ENCODE measurements at regions not wholly inside any gene's neighbourhood (a gene's known extent, or its start where the extent isn't known, plus 50 kb on each side); places are given as distances from the start of the nearest gene placed in this dataset.

DNA sequence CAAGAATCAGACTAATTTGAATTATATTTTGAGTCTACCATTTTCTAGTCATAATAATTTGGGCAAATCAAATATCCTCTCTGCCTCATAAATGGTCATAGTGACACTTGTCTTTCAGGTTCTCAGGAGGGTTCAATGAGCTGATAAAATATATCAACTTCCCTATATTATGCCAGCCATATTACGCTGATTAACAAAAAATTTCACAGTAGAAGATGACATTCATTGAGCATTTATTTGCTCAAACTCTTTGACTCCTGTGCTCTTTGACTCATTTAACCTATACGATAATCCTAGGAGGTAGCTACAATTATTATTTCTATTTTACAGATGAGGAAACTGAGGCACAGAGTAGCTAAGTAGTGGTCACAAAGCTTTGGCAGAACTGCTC is 60.0 kb upstream of the CCDC91 start:
- Mint-ChIP-seq H3K4me3 (ENCODE audit: low read depth, unreplicated experiment) (no peak overlapping the region), H3K9me3 (ENCODE audit: low read depth, unreplicated experiment) (no peaks in the 10 kb centered on the region)

DNA sequence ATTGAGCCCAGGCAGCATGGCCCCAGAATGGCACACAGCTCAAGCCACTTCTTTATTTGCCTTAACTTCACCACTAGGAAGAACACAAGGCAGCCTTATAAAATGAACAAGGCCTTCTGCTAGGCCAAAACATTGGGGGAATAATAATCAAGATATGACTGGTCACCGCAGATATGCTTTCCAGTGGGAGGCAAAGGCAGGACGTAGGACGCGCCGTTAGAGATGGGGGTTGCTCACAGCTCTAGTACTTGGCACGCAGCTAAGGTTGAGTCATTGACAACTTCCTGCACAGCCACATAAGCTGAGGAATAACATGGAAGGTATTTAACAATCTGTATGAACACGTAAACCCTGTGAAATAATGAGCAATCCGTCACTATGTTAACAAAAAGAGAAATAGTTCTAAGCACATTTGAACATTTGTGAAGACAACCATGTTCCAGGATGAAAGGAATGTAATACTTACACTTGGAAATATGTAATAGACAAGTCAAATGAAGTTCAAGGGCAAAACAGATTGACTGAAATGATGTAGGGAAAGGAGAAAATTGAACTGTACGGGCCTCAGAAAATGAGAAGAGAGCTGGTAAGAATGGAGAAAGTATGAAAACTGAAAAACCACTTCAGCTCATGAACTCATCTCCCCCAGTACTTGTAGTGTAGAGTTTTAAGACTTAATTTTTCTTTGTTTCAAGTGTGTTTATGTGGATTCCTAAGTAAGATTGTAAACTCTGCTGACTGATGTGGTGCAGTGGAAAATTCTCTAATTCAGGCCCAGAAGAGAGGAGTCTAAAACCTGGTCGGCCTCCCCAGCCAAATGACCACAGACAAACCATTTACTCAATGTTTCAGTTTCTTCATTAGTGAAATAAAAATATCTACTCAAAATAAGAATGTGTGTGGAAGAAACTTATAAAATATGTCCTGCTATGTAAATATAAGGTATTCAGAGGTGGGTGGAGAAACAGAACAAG is 59.3 kb upstream of the CCDC91 start:
- TF ChIP-seq, protein P1, sequence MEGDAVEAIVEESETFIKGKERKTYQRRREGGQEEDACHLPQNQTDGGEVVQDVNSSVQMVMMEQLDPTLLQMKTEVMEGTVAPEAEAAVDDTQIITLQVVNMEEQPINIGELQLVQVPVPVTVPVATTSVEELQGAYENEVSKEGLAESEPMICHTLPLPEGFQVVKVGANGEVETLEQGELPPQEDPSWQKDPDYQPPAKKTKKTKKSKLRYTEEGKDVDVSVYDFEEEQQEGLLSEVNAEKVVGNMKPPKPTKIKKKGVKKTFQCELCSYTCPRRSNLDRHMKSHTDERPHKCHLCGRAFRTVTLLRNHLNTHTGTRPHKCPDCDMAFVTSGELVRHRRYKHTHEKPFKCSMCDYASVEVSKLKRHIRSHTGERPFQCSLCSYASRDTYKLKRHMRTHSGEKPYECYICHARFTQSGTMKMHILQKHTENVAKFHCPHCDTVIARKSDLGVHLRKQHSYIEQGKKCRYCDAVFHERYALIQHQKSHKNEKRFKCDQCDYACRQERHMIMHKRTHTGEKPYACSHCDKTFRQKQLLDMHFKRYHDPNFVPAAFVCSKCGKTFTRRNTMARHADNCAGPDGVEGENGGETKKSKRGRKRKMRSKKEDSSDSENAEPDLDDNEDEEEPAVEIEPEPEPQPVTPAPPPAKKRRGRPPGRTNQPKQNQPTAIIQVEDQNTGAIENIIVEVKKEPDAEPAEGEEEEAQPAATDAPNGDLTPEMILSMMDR (IDR thresholded peaks at IDR 0.05; ENCODE audit: unreplicated experiment): no peak
- intact Hi-C loops (cut with micrococcal nuclease; ENCODE audit: unreplicated experiment): no loop called here
- H3K27ac Mint-ChIP-seq (ENCODE audit: unreplicated experiment): peak overlapping the region; percentile 92
- H3K36me3 Mint-ChIP-seq (ENCODE audit: insufficient read depth, unreplicated experiment): no peaks in the 10 kb centered on the region
- DNase-seq: peak; percentile 64
- CTCF ChIA-PET: interaction anchor here (0.7 to 1.3 kb wide), 4 partner anchors 10 to 110 kb away, joined by 3 to 4 read pairs (median 3); no protein-coding TSS in a partner anchor
- no peaks in the 10 kb centered on the region for H3K9me3 Mint-ChIP-seq (ENCODE audit: low read depth, unreplicated experiment)
- no peaks in the 10 kb centered on the region for H3K27me3 Mint-ChIP-seq (ENCODE audit: unreplicated experiment)
- no peak overlapping the region for H3K4me3 Mint-ChIP-seq (ENCODE audit: low read depth, unreplicated experiment)
- BruUV-seq (replicated peaks): no TSS peak
- peaks cover 20% of the 10 kb centered on the region for H3K4me1 Mint-ChIP-seq (ENCODE audit: low read depth, unreplicated experiment)

More for the DNA sequence above, 60.0 kb upstream of the CCDC91 start:
- H3K27me3 Mint-ChIP-seq (ENCODE audit: unreplicated experiment): no peaks in the 10 kb centered on the region
- CTCF ChIA-PET: interaction anchor here (0.7 to 1.3 kb wide), 4 partner anchors 9 to 109 kb away, joined by 3 to 4 read pairs (median 3); no protein-coding TSS in a partner anchor
- DNase-seq: no peak
- no peaks in the 10 kb centered on the region for H3K36me3 Mint-ChIP-seq (ENCODE audit: insufficient read depth, unreplicated experiment)
- TF ChIP-seq, protein P1 (IDR thresholded peaks at IDR 0.05; ENCODE audit: unreplicated experiment): no peak
- peak overlapping the region; percentile 92 for H3K27ac Mint-ChIP-seq (ENCODE audit: unreplicated experiment)
- intact Hi-C loops (cut with micrococcal nuclease; ENCODE audit: unreplicated experiment): no loop called here
- peaks cover 20% of the 10 kb centered on the region for H3K4me1 Mint-ChIP-seq (ENCODE audit: low read depth, unreplicated experiment)
- no TSS peak for BruUV-seq (replicated peaks)

DNA sequence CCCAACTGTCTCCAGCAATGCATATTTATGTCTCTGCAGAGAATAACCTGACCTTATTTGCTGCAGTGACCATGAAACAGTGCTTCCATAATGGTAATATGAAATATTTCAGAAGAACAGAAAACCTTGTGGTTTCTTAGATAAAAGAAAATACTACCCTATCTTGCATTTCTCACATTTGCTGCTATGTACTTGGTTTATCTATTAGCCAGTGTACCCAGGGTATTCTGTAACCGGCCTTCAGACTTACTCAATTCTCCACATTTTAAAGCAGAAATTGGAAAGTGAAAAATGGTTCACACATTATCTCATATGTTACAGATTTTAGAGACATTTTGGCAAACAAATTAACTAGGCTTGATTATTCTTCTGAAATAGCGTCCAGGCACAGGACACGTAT is 57.9 kb upstream of the CCDC91 start:
- Mint-ChIP-seq H3K27ac (ENCODE audit: unreplicated experiment) (no peak overlapping the region), H3K36me3 (ENCODE audit: insufficient read depth, unreplicated experiment) (no peaks in the 10 kb centered on the region), H3K4me1 (ENCODE audit: low read depth, unreplicated experiment) (peaks cover 20% of the 10 kb centered on the region), H3K9me3 (ENCODE audit: low read depth, unreplicated experiment) (no peaks in the 10 kb centered on the region), H3K4me3 (ENCODE audit: low read depth, unreplicated experiment) (no peak overlapping the region), H3K27me3 (ENCODE audit: unreplicated experiment) (no peaks in the 10 kb centered on the region)
- intact Hi-C loops (cut with micrococcal nuclease; ENCODE audit: unreplicated experiment): no loop called here
- no TSS peak for BruUV-seq (replicated peaks)
- no peak for DNase-seq
- TF ChIP-seq, protein P1 (IDR thresholded peaks at IDR 0.05; ENCODE audit: unreplicated experiment): no peak
- CTCF ChIA-PET: no interaction called here

DNA sequence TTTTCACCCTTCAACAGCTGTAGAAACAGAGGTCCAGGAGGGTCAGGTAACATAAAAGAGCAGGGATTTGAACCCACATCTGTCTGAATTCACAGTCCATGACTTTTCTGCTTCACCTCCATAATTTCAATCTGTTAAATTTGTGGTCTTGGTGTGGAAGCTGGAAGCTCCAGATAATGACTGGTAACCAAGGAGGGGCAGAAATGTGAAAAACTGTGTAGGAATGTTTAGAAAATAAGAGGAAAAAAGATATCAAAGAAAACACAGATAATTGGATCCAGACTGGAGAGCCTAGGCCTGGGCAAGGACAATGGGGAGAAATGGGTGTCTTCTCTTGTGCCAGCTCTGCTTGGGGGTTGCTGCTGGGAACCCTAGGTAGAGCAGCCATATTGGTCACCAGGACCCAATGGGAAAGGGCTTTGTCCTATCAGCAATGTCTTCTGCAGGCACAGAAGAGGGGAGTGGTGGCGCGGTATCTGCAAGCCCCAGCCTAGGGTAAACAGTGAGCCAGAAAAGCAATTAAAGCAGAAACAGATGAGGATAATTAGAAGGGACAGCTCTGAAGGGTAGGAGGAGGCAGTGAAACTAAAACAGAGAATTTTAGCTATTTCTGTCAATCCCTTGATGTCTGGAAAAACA is 54.3 kb upstream of the CCDC91 start:
- Mint-ChIP-seq H3K4me1 (ENCODE audit: low read depth, unreplicated experiment) (peaks cover 13% of the 10 kb centered on the region), H3K36me3 (ENCODE audit: insufficient read depth, unreplicated experiment) (no peaks in the 10 kb centered on the region), H3K27ac (ENCODE audit: unreplicated experiment) (no peak overlapping the region), H3K4me3 (ENCODE audit: low read depth, unreplicated experiment) (no peak overlapping the region), H3K9me3 (ENCODE audit: low read depth, unreplicated experiment) (no peaks in the 10 kb centered on the region), H3K27me3 (ENCODE audit: unreplicated experiment) (no peaks in the 10 kb centered on the region)
- TF ChIP-seq, protein P1 (IDR thresholded peaks at IDR 0.05; ENCODE audit: unreplicated experiment): no peak
- DNase-seq: no peak
- intact Hi-C loops (cut with micrococcal nuclease; ENCODE audit: unreplicated experiment): no loop called here
- no TSS peak for BruUV-seq (replicated peaks)
- CTCF ChIA-PET: no interaction called here

All from Calu3 (cell line).